ENCODE measurements at regions not wholly inside any gene's neighbourhood (a gene's known extent, or its start where the extent isn't known, plus 50 kb on each side); places are given as distances from the start of the nearest gene placed in this dataset.
A peak's percentile ranks its signal among the peaks of the same experiment; 100 is the strongest.

GRCh38 chr2:136572335-136572734 is 193.0 kb upstream of the THSD7B start:
- DNase-seq (ENCODE audit: low read depth), result no peak

- no peak for DNase-seq (ENCODE audit: low read depth)
These were observed 208.1 kb upstream of the THSD7B start for GRCh38 chr2:136557203-136557602.

GRCh38 chr2:136550181-136550580 is 215.2 kb upstream of the THSD7B start:
- DNase-seq (ENCODE audit: low read depth), result no peak

- DNase-seq (ENCODE audit: low read depth), result no peak
These were observed 226.0 kb upstream of the THSD7B start for GRCh38 chr2:136539355-136539754.

- DNase-seq (ENCODE audit: low read depth), result no peak
These were observed 226.9 kb upstream of the THSD7B start for GRCh38 chr2:136538489-136538888.

- no peak for DNase-seq (ENCODE audit: low read depth)
These were observed 230.5 kb upstream of the THSD7B start for GRCh38 chr2:136534811-136535210.

- no peak for DNase-seq (ENCODE audit: low read depth)
These were observed 233.2 kb upstream of the THSD7B start for GRCh38 chr2:136532171-136532570.

- DNase-seq (ENCODE audit: low read depth), result no peak
These were observed 233.6 kb upstream of the THSD7B start for GRCh38 chr2:136531731-136532130.

- no peak for DNase-seq (ENCODE audit: low read depth)
These were observed 235.2 kb upstream of the THSD7B start for GRCh38 chr2:136530146-136530545.

- DNase-seq (ENCODE audit: low read depth), result peak; percentile 8
These were observed 237.8 kb upstream of the THSD7B start for GRCh38 chr2:136527560-136527959.

GRCh38 chr2:136522724-136523123 is 242.6 kb upstream of the THSD7B start:
- DNase-seq (ENCODE audit: low read depth), result no peak

- no peak for DNase-seq (ENCODE audit: low read depth)
These were observed 247.6 kb upstream of the THSD7B start for GRCh38 chr2:136517716-136518115.

GRCh38 chr2:136510244-136510643 is 255.1 kb upstream of the THSD7B start:
- no peak for DNase-seq (ENCODE audit: low read depth)

- no peak for DNase-seq (ENCODE audit: low read depth)
These were observed 259.9 kb upstream of the THSD7B start for GRCh38 chr2:136505462-136505861.

GRCh38 chr2:136502660-136503059 is 262.7 kb upstream of the THSD7B start:
- no peak for DNase-seq (ENCODE audit: low read depth)

- DNase-seq (ENCODE audit: low read depth), result no peak
These were observed 267.6 kb upstream of the THSD7B start for GRCh38 chr2:136497709-136498108.

GRCh38 chr2:136496966-136497365 is 268.4 kb upstream of the THSD7B start:
- no peak for DNase-seq (ENCODE audit: low read depth)

GRCh38 chr2:136495636-136496035 is 269.7 kb upstream of the THSD7B start:
- DNase-seq (ENCODE audit: low read depth), result no peak

- DNase-seq (ENCODE audit: low read depth), result no peak
These were observed 272.4 kb upstream of the THSD7B start for GRCh38 chr2:136492901-136493300.

GRCh38 chr2:136490100-136490499 is 275.2 kb upstream of the THSD7B start:
- no peak for DNase-seq (ENCODE audit: low read depth)

GRCh38 chr2:136487421-136487820 is 277.9 kb upstream of the THSD7B start:
- DNase-seq (ENCODE audit: low read depth), result no peak

- no peak for DNase-seq (ENCODE audit: low read depth)
These were observed 279.2 kb upstream of the THSD7B start for GRCh38 chr2:136486115-136486514.

- DNase-seq (ENCODE audit: low read depth), result no peak
These were observed 282.4 kb upstream of the THSD7B start for GRCh38 chr2:136482966-136483365.

GRCh38 chr2:136482006-136482405 is 283.3 kb upstream of the THSD7B start:
- no peak for DNase-seq (ENCODE audit: low read depth)

- no peak for DNase-seq (ENCODE audit: low read depth)
These were observed 285.6 kb upstream of the THSD7B start for GRCh38 chr2:136479696-136480095.
